ENCODE measurements at regions not wholly inside any gene's neighbourhood (a gene's known extent, or its start where the extent isn't known, plus 50 kb on each side); places are given as distances from the start of the nearest gene placed in this dataset.
"Not testable (repeated sequence)": the region's sequence is repeated elsewhere in the genome, so short reads cannot be mapped to it uniquely, and the experiment has no call there.

GRCh38 chr7:120190109-120190508, 82.9 kb upstream of the KCND2 start:
- DNase-seq, result no peak

GRCh38 chr7:120190566-120190965, 82.4 kb upstream of the KCND2 start:
- no peak for DNase-seq

GRCh38 chr7:120191423-120191822, 81.6 kb upstream of the KCND2 start:
- DNase-seq, result not testable (repeated sequence)

- no peak for DNase-seq
These were observed 71.7 kb upstream of the KCND2 start for GRCh38 chr7:120201290-120201689.

- no peak for DNase-seq
These were observed 67.9 kb upstream of the KCND2 start for GRCh38 chr7:120205101-120205500.

- no peak for DNase-seq
These were observed 65.9 kb upstream of the KCND2 start for GRCh38 chr7:120207037-120207436.

GRCh38 chr7:120215654-120216053, 57.3 kb upstream of the KCND2 start:
- no peak for DNase-seq

- no peak for DNase-seq
These were observed 56.0 kb upstream of the KCND2 start for GRCh38 chr7:120216947-120217346.

- DNase-seq, result no peak
These were observed 54.3 kb upstream of the KCND2 start for GRCh38 chr7:120218712-120219111.

- DNase-seq, result no peak
These were observed 51.3 kb upstream of the KCND2 start for GRCh38 chr7:120221666-120222065.

Data from left kidney (tissue), 1 donor.